ENCODE measurements at regions not wholly inside any gene's neighbourhood (a gene's known extent, or its start where the extent isn't known, plus 50 kb on each side); places are given as distances from the start of the nearest gene placed in this dataset.

GRCh38 chr13:30526612-30527495, 61.1 kb upstream of the HMGB1 start:
- Histone ChIP-seq H3K4me1 (ENCODE audit: control insufficient read depth in 2 of 3, insufficient read depth in 2 of 3, low read depth in 1 of 3, low read length in 3 of 3) (no peaks in the 10 kb centered on the region), H3K27ac (ENCODE audit: low read depth in 2 of 2, low read length in 2 of 2) (no peak overlapping the region), H3K4me3 (ENCODE audit: low read length in 3 of 3) (no peak overlapping the region), H3K9me3 (ENCODE audit: control insufficient read depth in 2 of 3, insufficient read depth in 1 of 3, low read length in 3 of 3) (no peaks in the 10 kb centered on the region), H3K9ac (ENCODE audit: low read length in 3 of 3) (no peak overlapping the region), H3K36me3 (ENCODE audit: control insufficient read depth in 2 of 3, insufficient read depth in 3 of 3, low read length in 3 of 3) (no peaks in the 10 kb centered on the region), H3K27me3 (ENCODE audit: control insufficient read depth, insufficient read depth, low read length) (no peaks in the 10 kb centered on the region)
- no peak for TF ChIP-seq CTCF (IDR thresholded peaks at IDR 0.05; ENCODE audit: borderline replicate concordance, extremely low read depth, insufficient read depth)
- intact Hi-C loops (cut with DNase I) = no loop called here
- DNase-seq (peak in 4 of 5 donors; percentile 21 to 73 (median 46)), FAIRE-seq (no peak)

GRCh38 chr13:30529085-30529834, 63.5 kb upstream of the HMGB1 start:
- no peaks in the 10 kb centered on the region for H3K36me3 ChIP-seq (ENCODE audit: control insufficient read depth in 2 of 3, insufficient read depth in 3 of 3, low read length in 3 of 3)

GRCh38 chr13:30535046-30535445, 69.3 kb upstream of the HMGB1 start:
- Histone ChIP-seq H3K9ac (ENCODE audit: low read length in 3 of 3) (no peak overlapping the region), H3K4me3 (ENCODE audit: low read length in 3 of 3) (no peak overlapping the region), H3K27ac (ENCODE audit: low read depth in 2 of 2, low read length in 2 of 2) (no peak overlapping the region), H3K4me1 (ENCODE audit: control insufficient read depth in 2 of 3, insufficient read depth in 2 of 3, low read depth in 1 of 3, low read length in 3 of 3) (no peaks in the 10 kb centered on the region), H3K27me3 (ENCODE audit: control insufficient read depth, insufficient read depth, low read length) (no peaks in the 10 kb centered on the region), H3K36me3 (ENCODE audit: control insufficient read depth in 2 of 3, insufficient read depth in 3 of 3, low read length in 3 of 3) (no peaks in the 10 kb centered on the region), H3K9me3 (ENCODE audit: control insufficient read depth in 2 of 3, insufficient read depth in 1 of 3, low read length in 3 of 3) (no peaks in the 10 kb centered on the region)
- no peak for FAIRE-seq
- intact Hi-C loops (cut with DNase I) = no loop called here
- no peak for DNase-seq
- no peak for TF ChIP-seq CTCF (IDR thresholded peaks at IDR 0.05; ENCODE audit: borderline replicate concordance, extremely low read depth, insufficient read depth)

More at GRCh38 chr13:30529085-30529834, 63.5 kb upstream of the HMGB1 start:
- TF ChIP-seq CTCF (IDR thresholded peaks at IDR 0.05; ENCODE audit: borderline replicate concordance, extremely low read depth, insufficient read depth) = no peak
- Histone ChIP-seq H3K9ac (ENCODE audit: low read length in 3 of 3) (no peak overlapping the region), H3K4me3 (ENCODE audit: low read length in 3 of 3) (no peak overlapping the region), H3K4me1 (ENCODE audit: control insufficient read depth in 2 of 3, insufficient read depth in 2 of 3, low read depth in 1 of 3, low read length in 3 of 3) (no peaks in the 10 kb centered on the region), H3K27ac (ENCODE audit: low read depth in 2 of 2, low read length in 2 of 2) (no peak overlapping the region), H3K9me3 (ENCODE audit: control insufficient read depth in 2 of 3, insufficient read depth in 1 of 3, low read length in 3 of 3) (no peaks in the 10 kb centered on the region), H3K27me3 (ENCODE audit: control insufficient read depth, insufficient read depth, low read length) (no peaks in the 10 kb centered on the region)
- FAIRE-seq (no peak), DNase-seq (no peak)
- intact Hi-C loops (cut with DNase I) = no loop called here
